ENCODE measurements at regions not wholly inside any gene's neighbourhood (a gene's known extent, or its start where the extent isn't known, plus 50 kb on each side); places are given as distances from the start of the nearest gene placed in this dataset.
"Not testable (repeated sequence)": the region's sequence is repeated elsewhere in the genome, so short reads cannot be mapped to it uniquely, and the experiment has no call there.

DNA sequence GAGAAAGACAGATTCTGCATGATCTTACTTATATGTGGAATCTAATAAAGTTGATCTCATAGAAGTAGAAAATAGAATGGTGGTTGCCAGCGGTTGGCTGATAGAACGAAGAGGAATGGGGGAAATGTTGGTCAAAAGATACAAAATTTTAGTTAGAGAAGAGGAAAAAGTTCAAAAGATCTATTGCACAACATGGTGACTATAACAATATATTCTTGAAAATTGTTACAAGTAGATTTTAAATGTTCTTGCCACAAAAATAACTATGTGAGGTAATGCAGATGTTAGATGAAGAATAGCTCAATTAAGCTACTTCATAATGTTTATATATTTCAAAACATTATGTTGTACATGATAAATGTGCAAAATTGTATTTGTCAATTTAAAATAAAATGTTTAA lies 112.3 kb upstream of the SMIM30 start:
- DNase-seq (ENCODE audit: low read depth): no peak

DNA sequence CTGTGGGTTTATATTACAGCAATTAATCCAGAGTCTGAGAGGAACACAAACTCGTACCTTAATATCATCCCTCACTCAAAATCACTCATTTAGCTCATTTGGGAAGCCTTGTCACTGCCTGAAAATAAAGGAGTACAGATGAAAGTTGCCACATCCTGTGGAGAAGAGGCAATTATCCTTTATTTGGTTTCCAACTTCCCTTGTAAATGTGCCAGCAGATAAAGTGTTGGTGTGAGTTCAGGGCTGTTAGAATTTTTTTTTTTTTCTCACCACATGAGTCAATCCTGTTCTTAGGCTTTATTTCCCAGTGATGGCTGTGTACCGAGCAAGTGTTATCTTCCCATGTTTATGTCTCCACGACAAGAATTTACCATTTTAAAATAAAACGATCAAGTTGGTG lies 99.0 kb upstream of the SMIM30 start:
- DNase-seq (ENCODE audit: low read depth): peak; percentile 22

DNA sequence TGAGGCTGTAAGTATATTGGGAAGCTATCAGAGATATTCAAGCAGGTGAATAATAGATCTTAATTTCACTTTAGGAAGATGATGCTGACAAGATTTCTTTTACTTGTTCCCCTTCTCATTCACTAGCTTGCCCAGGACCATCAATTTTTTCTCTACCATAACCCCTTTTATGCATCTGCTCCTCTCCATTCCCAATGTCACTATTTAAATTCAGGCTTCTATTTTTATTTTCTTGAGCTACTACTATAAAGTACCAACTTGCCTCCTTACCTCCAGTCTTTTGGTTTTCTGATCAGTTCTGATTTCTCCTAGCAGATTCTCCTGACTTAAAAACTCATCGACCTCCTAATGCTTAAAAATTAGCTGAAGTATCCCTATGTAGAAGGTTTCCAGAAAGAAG lies 97.7 kb upstream of the SMIM30 start:
- DNase-seq (ENCODE audit: low read depth): no peak

DNA sequence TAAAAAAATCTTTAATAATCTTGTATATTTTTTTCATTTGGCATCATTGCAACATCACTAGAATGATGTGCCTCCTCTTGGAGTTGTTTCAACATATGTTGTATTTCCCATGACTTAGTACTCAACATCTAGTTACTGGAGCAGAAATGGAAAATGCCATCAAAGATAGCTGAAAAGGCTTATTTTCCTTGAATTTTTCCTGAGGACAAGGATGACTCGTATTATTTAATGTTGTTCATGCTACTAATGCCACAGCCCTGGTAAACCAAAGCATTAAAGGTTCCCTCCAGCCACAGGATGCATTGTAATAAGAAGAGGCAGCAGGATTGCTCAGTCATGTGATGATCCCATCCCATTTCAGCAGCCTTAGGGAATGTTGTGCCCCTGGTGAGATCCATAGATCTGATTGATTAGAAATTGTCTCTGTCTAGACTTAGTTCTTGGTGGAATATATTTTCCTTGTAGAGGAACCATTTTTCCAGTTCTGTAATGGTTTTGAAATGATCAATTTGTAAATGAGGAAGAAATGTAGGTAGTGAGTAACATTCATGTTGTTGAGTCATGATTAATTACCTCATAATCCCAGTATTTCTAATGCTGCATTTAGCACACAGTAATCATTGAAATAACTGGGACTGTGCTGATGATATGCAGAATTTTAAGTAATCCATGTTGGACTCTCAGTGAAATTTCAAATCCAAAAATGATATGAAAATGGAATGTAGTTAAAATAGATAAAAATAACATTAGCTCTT lies 91.3 kb upstream of the SMIM30 start:
- DNase-seq (ENCODE audit: low read depth): peak; percentile 39

DNA sequence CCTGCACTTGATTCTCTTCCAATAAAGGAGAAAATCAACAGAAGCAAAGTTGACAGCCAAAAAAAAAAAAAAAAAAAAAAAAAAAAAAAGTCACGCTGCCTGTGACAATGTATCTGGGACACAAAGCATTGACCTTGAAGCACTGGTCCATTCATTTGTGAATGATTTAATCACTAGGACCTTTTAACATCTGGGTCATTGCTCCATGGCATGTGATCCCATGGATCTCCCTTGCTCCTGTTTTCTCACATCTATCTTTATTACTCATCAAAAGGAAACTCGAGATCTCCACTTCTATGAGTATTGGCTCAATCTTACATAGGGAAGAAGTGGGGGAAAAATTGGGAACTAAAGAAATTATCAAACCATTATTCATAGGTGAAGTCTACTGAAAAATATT lies 89.6 kb upstream of the SMIM30 start:
- DNase-seq (ENCODE audit: low read depth): no peak

DNA sequence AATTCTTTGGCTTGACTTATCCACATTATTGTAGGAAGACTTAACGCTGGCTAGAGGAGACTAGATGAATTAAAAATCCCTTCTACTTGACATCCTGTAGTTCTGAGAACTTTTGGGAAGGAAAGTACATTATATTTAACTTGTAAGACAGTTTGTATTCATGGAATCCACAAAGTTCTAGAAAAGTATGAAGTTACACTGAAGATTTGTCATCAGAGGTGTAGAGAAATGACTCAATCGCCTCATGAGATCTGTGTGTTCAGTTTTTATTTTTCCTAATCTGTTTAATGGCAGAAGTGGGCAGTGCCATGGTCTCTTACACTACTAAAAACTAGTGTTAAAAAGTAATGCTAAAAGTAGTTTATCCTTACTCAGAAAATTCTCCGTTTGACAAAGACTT lies 89.1 kb upstream of the SMIM30 start:
- no peak for DNase-seq (ENCODE audit: low read depth)

DNA sequence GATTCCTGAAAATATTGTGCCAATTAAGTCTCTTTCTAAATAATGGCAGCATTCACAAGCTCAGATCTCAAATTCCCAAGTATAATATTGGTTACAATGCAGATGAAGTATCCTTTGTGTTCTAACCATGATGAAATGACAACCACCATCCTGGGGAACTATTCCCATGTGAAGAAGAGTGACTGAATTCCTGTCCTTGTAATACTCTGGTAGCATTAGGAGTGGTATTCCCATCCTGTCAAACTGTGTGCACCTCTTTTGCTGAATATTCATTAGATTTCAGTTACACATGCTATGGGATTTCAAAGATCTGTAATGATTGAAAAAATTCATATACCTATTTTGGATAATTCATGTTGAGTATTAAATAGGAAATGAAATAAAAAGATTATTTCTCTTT lies 86.1 kb upstream of the SMIM30 start:
- no peak for DNase-seq (ENCODE audit: low read depth)

DNA sequence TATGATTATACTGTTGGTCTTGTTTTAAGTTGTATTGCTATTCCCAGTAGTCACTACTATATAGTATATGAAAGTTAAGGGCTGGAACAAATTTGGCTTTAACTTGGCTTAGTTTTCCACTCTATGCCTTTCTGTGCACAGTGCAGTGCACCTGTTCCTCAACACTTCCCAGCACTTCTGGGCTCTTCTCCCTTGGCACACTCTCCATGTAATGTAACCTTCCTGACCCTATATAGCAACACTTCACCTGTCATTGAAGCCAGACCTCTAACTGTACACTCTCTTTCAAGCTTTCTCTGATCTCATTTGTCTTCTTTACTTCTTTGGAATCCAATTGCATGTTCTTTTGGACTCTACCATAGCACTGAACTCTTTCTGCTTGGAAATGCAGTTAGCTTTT lies 83.9 kb upstream of the SMIM30 start:
- no peak for DNase-seq (ENCODE audit: low read depth)

DNA sequence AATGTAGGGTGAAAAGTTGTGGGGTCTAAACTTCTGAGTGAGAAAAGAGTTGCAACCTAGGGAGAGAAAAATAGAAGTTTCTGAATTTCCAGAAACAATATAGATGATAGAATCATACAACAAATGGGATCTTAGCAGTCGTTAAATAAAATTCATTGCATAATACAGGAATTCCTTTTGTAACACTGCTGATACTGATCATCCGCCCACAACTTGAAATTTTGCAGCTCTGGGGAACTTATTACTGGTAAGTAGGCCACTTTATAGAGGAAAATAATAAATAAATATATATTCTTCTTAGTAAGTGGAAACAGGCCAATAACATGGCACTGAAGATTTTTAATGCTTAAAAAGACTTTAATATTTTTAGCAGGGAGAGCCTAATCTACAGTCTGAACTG lies 81.9 kb upstream of the SMIM30 start:
- peak; percentile 69 for DNase-seq (ENCODE audit: low read depth)

DNA sequence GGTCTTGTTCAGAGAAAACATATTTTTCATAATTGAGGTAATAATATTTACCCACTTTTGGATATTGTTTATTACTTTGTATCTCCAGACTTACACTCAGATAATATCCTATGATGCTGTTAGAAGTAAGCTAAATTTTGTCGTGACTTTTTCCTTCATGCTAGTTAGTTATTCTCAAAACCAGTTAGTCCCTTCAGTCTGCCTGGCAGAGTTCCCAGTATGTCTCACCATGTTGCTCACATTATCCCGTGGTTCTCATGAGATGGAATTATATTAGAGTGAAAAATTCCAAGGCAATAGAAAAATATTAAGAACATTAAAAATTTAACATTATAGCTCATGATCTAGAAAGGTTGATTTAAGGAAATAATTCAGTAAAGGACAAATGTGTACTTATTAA lies 81.5 kb upstream of the SMIM30 start:
- peak; percentile 87 for DNase-seq (ENCODE audit: low read depth)

DNA sequence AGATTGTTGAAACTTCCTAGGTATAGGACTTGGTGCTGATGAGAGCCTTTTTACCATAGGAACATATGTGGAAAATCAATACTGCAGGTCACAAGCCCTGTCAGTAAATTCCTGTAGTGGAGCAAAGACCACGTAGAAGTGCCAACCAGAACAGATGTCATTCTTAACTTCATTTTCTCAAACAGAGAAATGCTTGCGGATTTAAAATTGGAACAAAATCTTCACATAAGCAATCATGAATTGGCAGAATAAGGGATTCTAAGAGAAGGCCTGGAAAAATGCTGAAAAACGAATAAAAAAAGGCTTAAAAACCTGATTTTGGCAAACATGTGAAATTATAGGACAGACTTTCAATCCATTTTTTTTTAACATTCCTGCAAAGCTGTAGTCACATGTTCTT lies 80.8 kb upstream of the SMIM30 start:
- DNase-seq (ENCODE audit: low read depth): no peak

DNA sequence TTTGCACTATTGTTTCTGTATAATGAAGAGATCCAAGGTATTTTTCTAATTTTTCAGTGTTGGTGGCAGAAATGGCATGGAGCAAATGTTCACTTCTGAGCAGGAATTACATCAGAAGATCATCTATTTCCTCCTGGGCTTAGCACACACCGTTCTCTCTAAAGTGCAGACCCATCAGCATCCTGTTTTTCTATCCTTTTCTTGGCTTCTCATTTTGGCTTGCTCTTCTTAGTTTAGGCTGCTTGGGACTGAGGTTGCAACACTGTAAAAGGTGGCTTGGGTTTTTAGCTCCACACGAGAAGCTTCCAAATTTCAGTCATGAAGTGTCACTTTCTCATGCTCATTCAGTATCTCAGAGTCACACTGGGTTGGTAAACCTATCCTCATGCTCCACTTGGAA lies 79.9 kb upstream of the SMIM30 start:
- DNase-seq (ENCODE audit: low read depth): peak; percentile 53

DNA sequence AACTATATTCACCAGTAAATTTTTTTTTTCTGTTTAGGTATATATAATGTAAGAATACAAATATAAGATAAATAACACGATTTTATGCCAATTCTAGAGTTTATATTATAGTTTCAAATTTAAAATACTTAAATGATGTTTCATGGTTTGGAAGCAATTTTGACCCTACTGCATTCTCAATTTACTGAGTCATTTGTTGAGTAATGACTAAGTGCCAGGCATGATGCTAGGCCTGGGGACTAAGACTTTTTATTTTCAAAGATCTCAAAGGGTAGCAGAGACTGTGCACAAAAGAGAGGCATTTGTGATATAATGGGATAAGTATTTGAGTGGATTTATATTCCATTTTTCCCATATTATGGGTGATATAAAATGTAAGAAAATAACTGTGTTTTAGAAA lies 78.9 kb upstream of the SMIM30 start:
- peak; percentile 91 for DNase-seq (ENCODE audit: low read depth)

DNA sequence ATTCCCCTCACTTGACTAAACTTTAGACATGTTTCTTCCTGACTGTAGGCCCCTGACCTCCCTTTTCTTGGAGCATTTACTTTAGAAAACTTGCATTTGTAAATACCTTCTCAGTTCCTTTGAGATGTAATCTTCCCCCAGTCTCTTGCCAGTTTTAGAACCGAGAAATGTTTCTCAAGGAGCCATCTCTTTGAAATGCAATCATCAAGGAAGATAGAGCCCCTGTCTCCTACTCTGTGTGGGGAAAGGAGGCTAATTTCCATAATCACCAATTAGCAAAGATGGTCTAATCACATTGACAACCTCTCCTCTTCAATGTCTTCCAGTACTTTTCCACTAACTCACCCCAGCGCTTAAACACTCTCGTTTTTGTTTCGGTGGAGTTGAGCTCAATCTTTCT lies 70.0 kb upstream of the SMIM30 start:
- no peak for DNase-seq (ENCODE audit: low read depth)

DNA sequence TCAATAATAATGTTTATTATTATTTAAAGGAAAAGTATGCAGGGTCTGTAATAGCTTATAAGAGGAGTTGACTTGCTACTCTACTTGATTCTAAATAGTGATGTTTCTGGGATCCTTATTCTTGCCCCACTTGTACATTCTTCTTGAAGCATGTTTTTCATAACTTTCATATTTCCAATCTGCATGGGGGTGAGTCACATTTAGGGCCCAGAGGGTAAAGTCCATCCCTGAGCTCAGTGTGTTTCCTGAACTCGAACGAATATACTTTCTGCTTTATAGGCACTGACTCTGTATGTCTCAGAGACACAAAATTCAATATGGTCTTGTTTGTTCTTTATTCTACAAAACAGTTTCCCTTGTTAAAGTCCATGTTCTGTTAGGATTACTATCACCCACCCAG lies 61.0 kb upstream of the SMIM30 start:
- peak; percentile 67 for DNase-seq (ENCODE audit: low read depth)

DNA sequence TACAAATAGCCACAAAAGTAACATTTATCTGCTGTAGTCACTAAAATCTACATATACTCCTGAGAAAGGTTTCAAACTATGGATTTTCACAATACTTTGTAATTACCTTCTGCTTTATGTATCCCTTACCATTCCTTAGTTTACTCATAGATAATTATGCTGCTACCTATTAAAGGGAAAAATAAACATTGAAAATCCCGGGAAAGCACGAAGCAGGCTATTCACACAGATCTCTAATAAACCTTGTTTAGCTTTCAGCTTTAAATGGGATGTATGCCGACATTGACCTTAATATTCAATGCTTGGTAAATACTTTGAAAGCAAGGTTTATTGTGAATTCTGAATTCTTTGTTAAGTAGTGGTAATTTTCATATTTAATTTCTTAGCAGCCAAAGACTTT lies 58.5 kb upstream of the SMIM30 start:
- DNase-seq (ENCODE audit: low read depth): no peak

DNA sequence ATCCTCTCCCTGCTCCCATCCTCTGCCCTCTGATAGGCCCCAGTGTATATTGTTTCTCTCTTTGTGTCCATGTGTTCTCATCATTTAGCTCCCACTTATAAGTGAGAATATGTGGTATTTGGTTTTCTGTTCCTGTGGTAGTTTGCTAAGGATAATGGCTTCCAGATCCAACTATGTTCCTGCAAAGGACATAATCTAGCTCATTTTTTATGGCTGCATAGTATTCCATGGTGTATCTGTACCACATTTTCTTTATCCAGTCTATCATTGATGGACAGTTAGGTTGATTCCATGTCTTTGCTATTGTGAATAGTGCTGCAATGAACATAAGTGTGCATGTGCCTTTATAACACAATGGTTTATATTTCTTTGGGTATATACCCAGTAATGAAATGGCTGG lies 57.8 kb upstream of the SMIM30 start:
- not testable (repeated sequence) for DNase-seq (ENCODE audit: low read depth)

DNA sequence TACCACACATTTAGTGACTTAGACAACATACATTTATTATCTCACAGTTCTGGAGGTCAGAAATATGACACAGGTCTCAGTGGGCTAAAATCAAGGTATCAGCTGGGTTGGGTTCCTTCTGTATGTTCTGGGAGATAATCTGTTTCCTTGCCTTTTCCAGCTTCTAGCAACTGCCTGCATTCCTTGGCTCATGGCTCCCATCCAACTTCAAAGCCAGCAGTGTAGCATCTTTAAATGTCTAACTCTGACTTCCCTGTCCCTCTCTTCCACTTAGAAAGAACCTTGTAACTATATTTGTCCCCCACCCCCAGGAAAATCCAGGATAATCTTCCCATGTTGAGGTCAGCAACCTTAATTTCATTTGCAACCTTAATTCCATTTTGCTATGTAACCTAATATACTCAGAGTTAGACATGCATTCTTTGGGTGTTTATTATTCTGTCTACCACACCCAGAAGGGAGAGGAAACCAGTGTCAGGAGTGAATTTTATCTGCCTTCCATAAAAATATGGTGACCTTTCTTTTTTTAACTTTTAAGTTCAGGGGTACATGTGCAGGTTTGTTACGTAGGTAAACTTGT lies 57.3 kb upstream of the SMIM30 start:
- DNase-seq (ENCODE audit: low read depth): peak; percentile 25

DNA sequence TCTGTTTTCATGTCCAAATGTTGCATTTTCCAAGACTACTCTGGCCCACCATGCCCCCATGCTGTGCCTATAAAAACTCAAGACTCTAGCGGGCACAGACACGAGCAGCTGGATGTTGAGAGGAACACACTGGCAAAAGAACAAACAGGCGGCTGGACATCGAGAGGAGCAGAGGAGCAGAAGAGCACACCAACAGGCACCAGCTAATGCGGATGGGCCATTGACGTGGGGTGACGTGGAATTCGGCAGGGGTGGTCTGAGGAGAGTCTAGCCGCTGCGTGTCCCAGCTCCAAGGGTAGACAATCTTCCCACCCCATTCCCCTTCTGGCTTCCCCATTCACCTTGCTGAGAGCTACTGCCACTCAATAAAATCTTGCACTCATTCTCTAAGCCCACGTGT lies 54.4 kb upstream of the SMIM30 start:
- DNase-seq (ENCODE audit: low read depth): no peak

DNA sequence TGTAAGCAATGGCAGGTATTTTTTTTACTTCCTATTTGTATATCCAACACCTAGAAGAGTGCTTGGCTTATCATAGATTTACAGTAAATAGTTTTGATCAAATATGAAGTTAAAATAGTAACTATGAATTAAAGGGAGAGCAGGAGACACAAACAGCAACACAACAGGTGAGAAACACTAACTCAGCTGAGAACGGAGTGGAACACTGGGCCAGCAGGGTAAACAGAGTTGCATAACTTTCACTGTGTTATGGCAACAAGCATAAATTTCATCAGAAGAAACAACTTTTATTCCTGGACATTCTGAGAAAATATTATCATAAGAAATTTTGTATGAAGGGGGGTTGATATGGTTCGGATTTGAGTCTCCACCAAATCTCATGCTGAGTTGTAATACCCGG lies 52.2 kb upstream of the SMIM30 start:
- no peak for DNase-seq (ENCODE audit: low read depth)
